A549 (cell line): ENCODE measurements at regions not wholly inside any gene's neighbourhood (a gene's known extent, or its start where the extent isn't known, plus 50 kb on each side); places are given as distances from the start of the nearest gene placed in this dataset.

ENCODE experiments used
- ATAC-seq, 2 experiments: fragments of 200-7000 bp in 1 of 2; fragments of >200 bp in 1 of 2; cut with Nextera tagmentation in 1 of 2; cut with Tn5 transposase in 1 of 2; 3 replicates each; pipeline versions ENCODE4 v1.8.0 to v1.9.1; 2018 to 2020; ENCODE audit warnings: mild to moderate bottlenecking in 1 of 2, moderate library complexity in 1 of 2
- CTCF ChIA-PET: fragments of 300-600 bp; sonication (Branson Sonifier 250); formaldehyde crosslinking; extraction: SDS; loops from one replicate; lab custom pipeline; 2021; ENCODE audit warnings: antibody characterized with exemption, inconsistent platforms; lab: Yijun Ruan, JAX
- POLR2A ChIA-PET: fragments of 350-600 bp; formaldehyde crosslinking; extraction: SDS; loops from one replicate; lab custom pipeline; 2021; ENCODE audit warnings: antibody characterized with exemption, inconsistent platforms; lab: Yijun Ruan, JAX
- DNase-seq, 2 experiments: peaks; one replicate each; pipeline versions ENCODE4 v3.0.0 to v3.0.0-alpha.2; 2011 to 2016; ENCODE audit warnings: low read depth in 1 of 2, low spot score in 1 of 2
- FAIRE-seq: peaks from 2 replicates; lab custom pipeline; 2011; peaks lifted over from hg19 to GRCh38; lab: Jason Lieb, UNC
- H3K27ac ChIP-seq, 2 experiments: fragments of >200 bp; sonication (Bioruptor Twin); formaldehyde crosslinking; 3 replicates each; pipeline ENCODE4 v1.5.1; 2016 to 2017
- H3K4me1 ChIP-seq: fragments of >200 bp; sonication (Bioruptor Twin); formaldehyde crosslinking; 3 replicates; pipeline ENCODE4 v1.6.1; 2016
- H3K4me2 ChIP-seq: fragments of >200 bp; sonication (Bioruptor Twin); formaldehyde crosslinking; 3 replicates; pipeline ENCODE4 v1.6.1; 2016
- H3K4me3 ChIP-seq: fragments of >200 bp; sonication (Bioruptor Twin); formaldehyde crosslinking; 3 replicates; pipeline ENCODE4 v1.5.1; 2016
- H3K9me3 ChIP-seq: fragments of >200 bp; sonication (Bioruptor Twin); formaldehyde crosslinking; 3 replicates; pipeline ENCODE4 v1.6.1; 2016
- BHLHE40 ChIP-seq: IDR thresholded peaks from 2 replicates; pipeline ENCODE4 v1.6.1; 2012; ENCODE audit warnings: low read depth, low read length, inconsistent platforms
- CEBPB ChIP-seq, 2 experiments: fragments of >200 bp in 1 of 2; sonication (Bioruptor Twin) in 1 of 2; formaldehyde crosslinking in 1 of 2; IDR thresholded peaks; 2 replicates each; pipeline ENCODE4 v1.6.1; 2012 to 2016
- CTCF ChIP-seq: fragments of >200 bp; sonication (Bioruptor Twin); formaldehyde crosslinking; IDR thresholded peaks from 3 replicates; pipeline ENCODE4 v1.5.1; 2016
- EP300 ChIP-seq, 2 experiments: fragments of >200 bp; sonication (Bioruptor Twin); formaldehyde crosslinking; IDR thresholded peaks; 2 replicates in 1 of 2; 3 replicates in 1 of 2; pipeline ENCODE4 v1.6.1; 2016 to 2017
- HEYL ChIP-seq: fragments of 250-450 bp; sonication (Bioruptor Pico); IDR thresholded peaks from 2 replicates; pipeline ENCODE4 v1.8.0; 2021; ENCODE audit warnings: mild to moderate bottlenecking, moderate library complexity
- KDM1A ChIP-seq: fragments of 200-600 bp; sonication (generic); IDR thresholded peaks from 2 replicates; pipeline ENCODE4 v1.6.1; 2016; ENCODE audit warnings: low read depth, mild to moderate bottlenecking
- KDM5A ChIP-seq: fragments of 200-600 bp; sonication (generic); IDR thresholded peaks from 2 replicates; pipeline ENCODE4 v1.6.1; 2016; ENCODE audit warnings: antibody characterized with exemption, mild to moderate bottlenecking
- MAFK ChIP-seq: fragments of 450-650 bp; IDR thresholded peaks from 2 replicates; pipeline ENCODE4 v1.6.1; 2014; ENCODE audit not compliant: partially characterized antibody
- MAZ ChIP-seq: fragments of 150-350 bp; IDR thresholded peaks from 2 replicates; pipeline ENCODE4 v1.6.1; 2014; ENCODE audit warnings: antibody characterized with exemption, low read depth, low read length, borderline replicate concordance
- NFE2L2 ChIP-seq: fragments of 150-350 bp; conservative IDR thresholded peaks from 2 replicates; pipeline ENCODE4 v1.6.1; 2014; ENCODE audit warnings: low read length
- RAD21 ChIP-seq, 2 experiments: fragments of >200 bp in 1 of 2; sonication (Bioruptor Twin) in 1 of 2; formaldehyde crosslinking in 1 of 2; IDR thresholded peaks in 1 of 2; conservative IDR thresholded peaks in 1 of 2; 2 replicates in 1 of 2; 3 replicates in 1 of 2; pipeline ENCODE4 v1.6.1; 2012 to 2018; ENCODE audit warnings: inconsistent platforms in 1 of 2
- RCOR1 ChIP-seq: fragments of 150-350 bp; IDR thresholded peaks from 2 replicates; pipeline ENCODE4 v1.6.1; 2014; ENCODE audit warnings: antibody characterized with exemption, low read length, low read depth
- SMC3 ChIP-seq: fragments of >200 bp; sonication (Bioruptor Twin); formaldehyde crosslinking; IDR thresholded peaks from 3 replicates; pipeline ENCODE4 v1.6.1; 2018; ENCODE audit warnings: inconsistent platforms
- USF2 ChIP-seq: fragments of 450-650 bp; IDR thresholded peaks from 2 replicates; pipeline ENCODE4 v1.6.1; 2014; ENCODE audit warnings: antibody characterized with exemption
- ZC3H11A ChIP-seq: fragments of 450-650 bp; IDR thresholded peaks from 2 replicates; pipeline ENCODE4 v1.6.1; 2014; ENCODE audit warnings: antibody characterized with exemption, mild to moderate bottlenecking
- WGBS: methylation state at CpG from one replicate; pipeline ENCODE4 v1.1.6; 2017; ENCODE audit errors: missing lambda C conversion rate; 5-methylcytosine and 5-hydroxymethylcytosine counted together
- TF ChIP-seq, protein P1 (sequence below): fragments of >200 bp; sonication (Bioruptor Twin); formaldehyde crosslinking; IDR thresholded peaks from 3 replicates; pipeline ENCODE4 v1.6.1; 2016

DNA sequence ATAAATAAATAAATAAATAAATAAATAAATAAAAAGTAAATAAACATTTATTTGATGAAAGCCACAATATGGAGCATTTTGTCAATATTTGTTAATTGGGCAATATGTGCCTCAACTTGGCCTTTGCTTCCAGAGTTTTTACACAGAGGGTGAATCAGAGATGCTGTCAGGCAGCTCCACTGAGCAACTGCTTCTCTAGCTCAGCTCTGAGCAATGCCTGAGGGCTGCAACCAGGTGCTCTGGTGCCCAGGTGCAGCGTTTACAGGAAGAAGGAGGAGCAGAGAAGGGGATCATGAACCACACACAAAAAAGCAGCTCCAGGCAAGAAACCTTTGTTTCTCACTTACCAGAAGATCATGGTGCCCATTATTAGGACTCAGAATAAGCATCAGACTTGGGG, 876.2 kb upstream of the AUTS2 start:
- DNase-seq (no peak), FAIRE-seq (no peak), ATAC-seq (no peak)
- WGBS, result 73% methylated on average over 1 of the region's 1 CpG
- no peak overlapping the region for H3K4me2 ChIP-seq
- POLR2A ChIA-PET, result no interaction called here
- H3K27ac ChIP-seq, result peak overlapping the region in 1 of 2 experiments; percentile 27; a peak in 1 of 6 replicates
- H3K9me3 ChIP-seq, result no peaks in the 10 kb centered on the region
- no peak overlapping the region for H3K4me3 ChIP-seq
- H3K4me1 ChIP-seq, result peaks cover 37% of the 10 kb centered on the region
- CTCF ChIA-PET, result interaction anchor here (0.9 kb wide), 1 partner anchor 11 kb away, joined by 3 read pairs; no protein-coding TSS in a partner anchor
- peak in 1 of 2 experiments; percentile 15; a peak in 1 of 4 replicates for TF ChIP-seq CEBPB (IDR thresholded peaks at IDR 0.05)
- no peak for TF ChIP-seq USF2
- TF ChIP-seq ZC3H11A, result peak; percentile 23

GRCh38 chr7:68724965-68725364, 873.3 kb upstream of the AUTS2 start:
- H3K4me1 ChIP-seq, result peaks cover 49% of the 10 kb centered on the region
- H3K27ac ChIP-seq, result peak overlapping the region; percentile 52 to 81
- H3K9me3 ChIP-seq, result no peaks in the 10 kb centered on the region
- DNase-seq, result no peak
- ChIA-PET CTCF (no interaction called here), POLR2A (no interaction called here)
- WGBS, result 80% methylated on average over 6 of the region's 6 CpGs
- ATAC-seq, result no peak
- H3K4me2 ChIP-seq, result no peak overlapping the region
- FAIRE-seq, result no peak
- H3K4me3 ChIP-seq, result no peak overlapping the region
- TF ChIP-seq HEYL, result no peak
- peak; percentile 99 for TF ChIP-seq MAFK
- TF ChIP-seq NFE2L2, result peak; percentile 98
- TF ChIP-seq, all 56 proteins: peak for 2

DNA sequence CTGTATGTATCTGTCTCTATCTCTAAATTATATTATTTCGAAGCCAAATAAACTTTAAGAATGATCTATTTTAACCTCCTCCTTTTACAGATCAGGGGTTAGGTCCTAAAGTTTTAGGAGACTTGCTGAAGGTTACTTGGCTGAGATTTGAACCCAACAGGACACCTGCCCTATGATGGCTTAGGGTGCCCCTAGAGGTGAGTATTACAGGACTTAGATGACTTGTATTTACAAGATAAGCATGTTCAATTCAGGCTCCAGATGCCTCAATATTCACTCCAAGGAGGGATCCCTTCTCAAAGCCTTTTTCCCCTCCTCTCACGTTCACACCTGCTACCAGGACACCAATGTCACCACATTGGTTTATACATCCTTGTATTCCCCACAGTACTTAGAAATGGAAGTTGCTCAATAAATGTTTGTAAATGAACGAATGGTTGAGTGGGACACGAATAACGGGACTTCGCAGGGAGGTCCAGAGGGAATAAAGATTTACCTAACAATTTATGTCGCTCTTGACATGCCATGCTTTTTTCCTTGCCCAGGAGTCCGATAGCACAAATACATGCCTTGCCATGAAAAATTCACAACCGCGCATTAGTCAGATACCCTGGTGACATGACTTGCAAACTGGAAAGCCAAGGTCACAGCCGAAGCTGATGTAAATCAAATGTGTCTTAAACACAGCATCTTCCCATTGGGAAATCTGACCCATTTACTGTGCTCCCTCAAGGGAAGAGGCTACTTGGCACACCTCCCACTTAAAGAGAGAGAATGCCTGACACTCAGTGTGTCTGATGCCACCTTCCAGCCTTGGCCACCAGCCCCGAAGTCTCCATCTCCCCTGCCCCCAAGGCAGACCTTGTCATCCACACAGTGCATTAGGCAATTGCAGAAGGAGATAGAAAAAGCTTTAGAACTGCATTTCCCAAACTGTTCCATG, 872.2 kb upstream of the AUTS2 start:
- Histone ChIP-seq H3K4me2 (no peak overlapping the region), H3K27ac (peak overlapping the region in 1 of 2 experiments; percentile 81; a peak in 3 of 6 replicates), H3K9me3 (no peaks in the 10 kb centered on the region), H3K4me3 (no peak overlapping the region), H3K4me1 (peaks cover 60% of the 10 kb centered on the region)
- DNase-seq (peak in 1 of 2 experiments; percentile 29), FAIRE-seq (no peak), ATAC-seq (no peak)
- 90% methylated on average over 12 of the region's 12 CpGs for WGBS
- TF ChIP-seq CEBPB (IDR thresholded peaks at IDR 0.05) (no peak), USF2 (no peak), KDM1A (no peak), CTCF (peak; percentile 12; the same call in 1 of the 3 replicates), HEYL (no peak), SMC3 (no peak), EP300 (IDR thresholded peaks at IDR 0.05) (no peak), RCOR1 (no peak), KDM5A (no peak), MAZ (no peak), RAD21 (conservative IDR thresholded peaks at IDR 0.05 in 1 of 2, IDR thresholded peaks at IDR 0.05 in 1 of 2) (0 out of 5 replicates have a peak, but pooled peaks of 1 of the 2 experiments have one; percentile 20), BHLHE40 (no peak)
- TF ChIP-seq, protein P1, sequence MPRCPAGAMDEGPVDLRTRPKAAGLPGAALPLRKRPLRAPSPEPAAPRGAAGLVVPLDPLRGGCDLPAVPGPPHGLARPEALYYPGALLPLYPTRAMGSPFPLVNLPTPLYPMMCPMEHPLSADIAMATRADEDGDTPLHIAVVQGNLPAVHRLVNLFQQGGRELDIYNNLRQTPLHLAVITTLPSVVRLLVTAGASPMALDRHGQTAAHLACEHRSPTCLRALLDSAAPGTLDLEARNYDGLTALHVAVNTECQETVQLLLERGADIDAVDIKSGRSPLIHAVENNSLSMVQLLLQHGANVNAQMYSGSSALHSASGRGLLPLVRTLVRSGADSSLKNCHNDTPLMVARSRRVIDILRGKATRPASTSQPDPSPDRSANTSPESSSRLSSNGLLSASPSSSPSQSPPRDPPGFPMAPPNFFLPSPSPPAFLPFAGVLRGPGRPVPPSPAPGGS, result no peak
- ChIA-PET POLR2A (no interaction called here), CTCF (interaction anchor here (1.3 kb wide), 1 partner anchor 117 kb away, joined by 3 read pairs; no protein-coding TSS in a partner anchor)
